H7 (cell line): ENCODE measurements at regions not wholly inside any gene's neighbourhood (a gene's known extent, or its start where the extent isn't known, plus 50 kb on each side); places are given as distances from the start of the nearest gene placed in this dataset.
"Not testable (repeated sequence)": the region's sequence is repeated elsewhere in the genome, so short reads cannot be mapped to it uniquely, and the experiment has no call there.

Source experiments
- DNase-seq: peaks from one replicate; pipeline ENCODE4 v3.0.0; 2012
- H3K27me3 ChIP-seq: 2 replicates; pipeline ENCODE4 v1.6.0; 2011; ENCODE audit warnings: mild to moderate bottlenecking, low read length; ENCODE audit not compliant: control insufficient read depth, insufficient read depth
- H3K36me3 ChIP-seq: replicated peaks from 2 replicates; pipeline ENCODE4 v1.5.1; 2011; ENCODE audit warnings: low read length; ENCODE audit not compliant: control insufficient read depth, insufficient read depth
- H3K4me3 ChIP-seq: 2 replicates; pipeline ENCODE4 v1.5.1; 2011; ENCODE audit warnings: low read depth, mild to moderate bottlenecking, control low read depth, low read length, moderate library complexity; ENCODE audit not compliant: insufficient read depth

GRCh38 chr11:71748965-71749620 lies 83.9 kb upstream of the DEFB108B start:
- not testable (repeated sequence) for H3K4me3 ChIP-seq, H3K27me3 ChIP-seq, DNase-seq, H3K36me3 ChIP-seq

GRCh38 chr11:71750908-71751307 lies 82.1 kb upstream of the DEFB108B start:
- DNase-seq, H3K4me3 ChIP-seq, H3K36me3 ChIP-seq, H3K27me3 ChIP-seq: not testable (repeated sequence)

- not testable (repeated sequence) for H3K4me3 ChIP-seq, H3K27me3 ChIP-seq, H3K36me3 ChIP-seq, DNase-seq
Observed at GRCh38 chr11:71764695-71765491, 68.1 kb upstream of the DEFB108B start.

DNA sequence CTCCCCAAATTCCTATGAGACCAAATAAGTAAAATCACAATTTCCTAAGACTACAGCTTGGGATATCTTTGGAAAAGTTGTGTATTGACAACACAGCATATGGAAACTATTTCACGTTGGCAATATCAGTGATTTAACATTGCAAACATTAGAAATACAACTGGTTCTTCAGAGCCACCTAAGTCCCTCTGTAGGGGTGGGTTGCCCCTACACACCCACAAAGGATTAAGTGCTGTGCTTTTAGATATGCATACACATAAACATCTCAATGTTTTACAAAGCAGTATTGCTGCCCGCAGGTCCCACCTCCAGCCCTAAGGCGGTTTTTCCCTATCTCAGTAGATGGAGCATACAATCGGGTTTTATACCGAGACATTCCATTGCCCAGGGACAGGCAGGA lies 66.0 kb upstream of the DEFB108B start:
- H3K36me3 ChIP-seq, H3K4me3 ChIP-seq, DNase-seq, H3K27me3 ChIP-seq: not testable (repeated sequence)

DNA sequence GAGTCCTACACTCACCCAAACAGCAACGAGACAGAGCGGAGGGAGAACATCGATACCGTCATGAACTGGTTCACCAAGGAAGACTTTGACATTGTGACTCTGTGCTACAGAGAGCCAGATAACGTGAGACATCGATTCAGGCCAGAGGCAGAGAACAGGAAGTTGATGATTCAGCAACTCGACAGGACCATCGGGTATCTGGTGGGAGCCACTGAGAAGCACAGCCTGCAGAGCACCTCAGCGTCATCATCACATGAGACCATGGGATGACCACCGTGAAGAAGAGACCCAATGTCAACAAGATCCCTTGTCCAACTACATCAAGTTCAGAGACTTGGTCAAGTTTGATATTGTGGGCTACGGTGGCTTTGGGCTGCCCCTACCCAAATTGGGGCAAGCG lies 60.8 kb upstream of the DEFB108B start:
- not testable (repeated sequence) for H3K36me3 ChIP-seq, H3K4me3 ChIP-seq, H3K27me3 ChIP-seq, DNase-seq

DNA sequence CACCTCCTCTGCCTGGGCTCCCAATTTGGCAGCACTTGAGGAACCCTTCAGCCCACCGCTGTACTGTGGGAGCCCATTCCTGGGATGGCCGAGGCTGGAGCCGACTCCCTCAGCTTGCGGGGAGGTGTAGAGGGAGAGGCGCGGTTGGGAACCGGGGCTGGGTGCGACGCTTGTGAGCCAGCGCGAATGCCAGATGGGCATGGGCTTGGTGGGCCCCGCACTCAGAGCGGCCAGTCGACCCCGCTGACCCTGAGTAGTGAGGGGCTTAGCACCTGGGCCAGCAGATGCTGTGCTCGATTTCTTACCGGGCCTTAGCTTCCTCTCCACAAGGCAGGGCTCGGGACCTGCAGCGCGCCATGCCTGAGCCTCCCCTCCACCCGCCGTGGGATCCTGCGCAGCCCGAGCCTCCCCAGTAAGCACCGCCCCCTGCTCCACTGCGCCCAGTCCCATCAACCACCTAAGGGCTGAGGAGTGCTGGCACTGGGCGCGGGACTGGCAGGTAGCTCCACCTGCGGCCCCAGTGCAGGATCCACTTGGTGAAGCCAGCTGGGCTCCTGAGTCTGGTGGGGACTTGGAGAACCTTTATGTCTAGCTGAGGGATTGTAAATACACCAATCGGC lies 58.3 kb upstream of the DEFB108B start:
- no peaks in the 10 kb centered on the region for H3K27me3 ChIP-seq
- no peak for DNase-seq
- H3K4me3 ChIP-seq = no peak overlapping the region
- H3K36me3 ChIP-seq = no peaks in the 10 kb centered on the region

DNA sequence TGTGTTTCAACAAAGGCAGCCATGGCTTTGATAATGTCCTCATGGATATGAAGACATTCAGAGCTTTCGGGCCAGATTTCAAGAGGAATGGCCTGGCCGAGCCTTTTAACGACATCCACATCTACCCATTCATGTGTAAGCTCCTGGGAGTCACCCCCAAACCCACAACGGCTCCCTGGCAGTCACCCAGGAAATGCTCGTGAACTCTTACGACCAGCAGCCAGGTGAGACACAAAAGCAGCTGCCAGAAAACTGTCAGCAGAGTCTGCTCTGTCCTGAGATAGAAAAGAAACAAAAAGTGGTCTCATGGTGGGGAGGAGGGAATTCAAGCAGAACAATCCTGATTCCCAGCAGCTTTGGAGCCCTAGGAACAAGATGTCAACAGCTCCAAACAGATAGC lies 52.9 kb upstream of the DEFB108B start:
- DNase-seq, H3K27me3 ChIP-seq, H3K4me3 ChIP-seq, H3K36me3 ChIP-seq: not testable (repeated sequence)

- not testable (repeated sequence) for H3K36me3 ChIP-seq, DNase-seq, H3K4me3 ChIP-seq, H3K27me3 ChIP-seq
Observed at GRCh38 chr11:71780771-71781170, 52.2 kb upstream of the DEFB108B start.

DNA sequence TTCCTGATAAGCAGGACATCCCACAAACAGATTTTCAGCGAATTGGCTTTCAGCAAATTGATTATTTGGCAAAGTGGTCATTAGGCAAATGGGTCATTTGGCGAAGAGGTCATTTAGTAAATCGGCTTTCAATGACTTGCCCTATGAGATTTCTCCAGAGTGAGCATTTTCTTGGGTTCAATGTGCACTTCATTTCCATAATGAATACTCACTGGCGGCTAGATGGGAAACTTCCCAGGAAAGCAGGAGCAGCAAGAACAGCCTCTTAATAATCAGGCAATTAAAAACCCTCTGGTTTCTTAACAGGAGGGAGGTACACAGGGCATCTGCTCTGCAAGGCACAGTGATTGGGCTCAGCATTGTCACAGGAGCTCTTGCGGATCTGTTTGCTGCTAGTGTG lies 51.5 kb upstream of the DEFB108B start:
- not testable (repeated sequence) for H3K27me3 ChIP-seq, H3K4me3 ChIP-seq, DNase-seq, H3K36me3 ChIP-seq

- not testable (repeated sequence) for DNase-seq, H3K36me3 ChIP-seq, H3K4me3 ChIP-seq, H3K27me3 ChIP-seq
Observed at GRCh38 chr11:71782229-71782861, 50.7 kb upstream of the DEFB108B start.

- not testable (repeated sequence) for H3K4me3 ChIP-seq, H3K36me3 ChIP-seq, DNase-seq, H3K27me3 ChIP-seq
Observed at GRCh38 chr11:71783191-71783590, 49.8 kb upstream of the DEFB108B start.
